Keratinocyte (primary cell): ENCODE measurements at regions not wholly inside any gene's neighbourhood (a gene's known extent, or its start where the extent isn't known, plus 50 kb on each side); places are given as distances from the start of the nearest gene placed in this dataset.

Experiments used
- CTCF ChIP-seq, 3 experiments: IDR thresholded peaks in 1 of 3; conservative IDR thresholded peaks in 1 of 3; optimal IDR thresholded peaks in 1 of 3; 2 replicates in 2 of 3; 3 replicates in 1 of 3; pipeline versions ENCODE3 to v1.5.1; 2011; ENCODE audit warnings: low read length in 3 of 3, mild to moderate bottlenecking in 3 of 3, moderate library complexity in 2 of 3, control low read depth in 1 of 3, inconsistent platforms in 1 of 3; ENCODE audit not compliant: insufficient read depth in 2 of 3; ENCODE audit errors: extremely low read depth in 1 of 3
- EZH2 ChIP-seq: IDR thresholded peaks from one replicate; pipeline ENCODE4 v1.6.1; 2012; ENCODE audit warnings: inconsistent platforms, mild to moderate bottlenecking, low read length, moderate library complexity

- TF ChIP-seq EZH2 (no peak), CTCF (optimal IDR thresholded peaks at IDR 0.05 in 1 of 3, IDR thresholded peaks at IDR 0.05 in 1 of 3, conservative IDR thresholded peaks at IDR 0.05 in 1 of 3; ENCODE audit: extremely low read depth in 1 of 3, insufficient read depth in 2 of 3, low read length in 3 of 3) (no peak)
These were observed 146.4 kb upstream of the LIPC start for GRCh38 chr15:58285212-58285920.
